Ectodermal cell (in vitro differentiated cells): ENCODE measurements at regions not wholly inside any gene's neighbourhood (a gene's known extent, or its start where the extent isn't known, plus 50 kb on each side); places are given as distances from the start of the nearest gene placed in this dataset.

Experiments
- H3K27ac ChIP-seq: 2 replicates; pipeline ENCODE4 v1.7.0; 2013; ENCODE audit warnings: mild to moderate bottlenecking, low read depth, low read length; ENCODE audit not compliant: insufficient read depth, poor library complexity, severe bottlenecking
- H3K27me3 ChIP-seq: 2 replicates; pipeline ENCODE4 v1.7.0; 2013; ENCODE audit warnings: mild to moderate bottlenecking, low read length; ENCODE audit not compliant: insufficient read depth, control insufficient read depth, poor library complexity, severe bottlenecking
- H3K36me3 ChIP-seq: one replicate; pipeline ENCODE4 v1.7.0; 2013; ENCODE audit warnings: low read length; ENCODE audit not compliant: control insufficient read depth, insufficient read depth
- H3K4me1 ChIP-seq: one replicate; pipeline ENCODE4 v1.7.0; 2013; ENCODE audit warnings: low read length; ENCODE audit not compliant: control insufficient read depth, insufficient read depth
- H3K4me3 ChIP-seq: 2 replicates; pipeline ENCODE4 v1.7.0; 2013; ENCODE audit warnings: low read depth, low read length, control low read depth; ENCODE audit not compliant: insufficient read depth
- H3K9me3 ChIP-seq: 2 replicates; pipeline ENCODE4 v1.7.0; 2013; ENCODE audit warnings: mild to moderate bottlenecking, low read length, moderate library complexity; ENCODE audit not compliant: control insufficient read depth
- WGBS, 2 experiments: methylation state at CpG; one replicate each; pipeline ENCODE4 v1.1.7; 2013; ENCODE audit warnings: missing lambda C conversion rate in 2 of 2; 5-methylcytosine and 5-hydroxymethylcytosine counted together

GRCh38 chr10:4596951-4597350, 229.1 kb upstream of the AKR1E2 start:
- Histone ChIP-seq H3K4me3 (no peak overlapping the region), H3K36me3 (no peaks in the 10 kb centered on the region), H3K9me3 (no peaks in the 10 kb centered on the region), H3K27me3 (no peaks in the 10 kb centered on the region), H3K4me1 (no peaks in the 10 kb centered on the region), H3K27ac (no peak overlapping the region)
- WGBS, 2 experiments, result no CpG with 5 or more reads among the region's 1 CpG

- WGBS, 2 experiments, result 92 to 98% methylated on average over 3 to 4 of the region's 4 CpGs
Measured at GRCh38 chr10:4595719-4596319, 230.2 kb upstream of the AKR1E2 start.

DNA sequence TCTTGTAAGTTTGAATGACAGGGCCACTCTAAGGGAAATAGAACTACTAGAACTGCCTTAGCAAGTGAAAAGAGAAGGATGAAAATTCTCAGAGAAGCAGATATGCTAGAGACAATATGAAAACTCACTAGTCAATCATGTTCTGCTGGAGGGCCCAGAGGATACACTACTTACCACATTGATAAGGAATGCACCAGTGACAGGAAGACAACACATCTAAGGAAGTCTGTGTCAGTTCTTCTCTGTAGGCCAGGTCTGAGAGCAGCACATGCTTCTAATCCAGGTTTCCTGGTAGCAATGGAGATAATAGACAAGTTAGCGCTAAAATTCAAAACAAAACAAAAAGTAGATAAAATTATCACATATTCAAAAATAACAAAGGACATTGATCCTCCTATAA, 235.2 kb upstream of the AKR1E2 start:
- H3K27me3 ChIP-seq, result no peaks in the 10 kb centered on the region
- H3K27ac ChIP-seq, result no peak overlapping the region
- no peaks in the 10 kb centered on the region for H3K36me3 ChIP-seq
- H3K4me1 ChIP-seq, result no peaks in the 10 kb centered on the region
- whole genome bisulfite sequencing, 2 experiments, result 89 to 100% methylated on average over 1 of the region's 1 CpG
- H3K4me3 ChIP-seq, result no peak overlapping the region
- no peaks in the 10 kb centered on the region for H3K9me3 ChIP-seq

More at GRCh38 chr10:4595719-4596319, 230.2 kb upstream of the AKR1E2 start:
- H3K4me1 ChIP-seq, result no peaks in the 10 kb centered on the region
- no peaks in the 10 kb centered on the region for H3K9me3 ChIP-seq
- H3K27ac ChIP-seq, result no peak overlapping the region
- H3K4me3 ChIP-seq, result no peak overlapping the region
- no peaks in the 10 kb centered on the region for H3K36me3 ChIP-seq
- no peaks in the 10 kb centered on the region for H3K27me3 ChIP-seq

GRCh38 chr10:4588824-4589223, 237.2 kb upstream of the AKR1E2 start:
- Histone ChIP-seq H3K4me1 (no peaks in the 10 kb centered on the region), H3K27ac (no peak overlapping the region), H3K4me3 (no peak overlapping the region), H3K36me3 (no peaks in the 10 kb centered on the region), H3K9me3 (no peaks in the 10 kb centered on the region), H3K27me3 (no peaks in the 10 kb centered on the region)
- WGBS, 2 experiments, result 94 to 97% methylated on average over 2 to 3 of the region's 3 CpGs

DNA sequence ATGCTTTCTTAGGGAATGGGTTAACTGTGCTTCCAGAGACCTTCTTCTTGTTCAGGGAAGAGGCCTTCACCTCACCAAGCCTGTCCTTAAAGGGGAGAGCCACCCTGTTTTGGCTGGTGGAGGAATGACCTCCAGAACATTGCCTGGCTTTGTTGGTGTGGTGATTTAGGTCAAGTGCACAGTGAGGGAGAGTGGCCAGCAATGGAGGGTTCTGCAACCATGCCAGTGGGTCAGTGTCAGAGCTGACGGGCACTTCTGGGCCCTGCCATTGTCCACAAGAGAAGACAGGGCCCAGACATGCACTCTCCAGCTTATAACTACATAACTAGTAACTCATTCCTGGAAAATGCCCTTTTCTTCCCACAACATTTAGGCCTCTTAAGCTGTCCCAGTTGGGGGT, 238.5 kb upstream of the AKR1E2 start:
- Histone ChIP-seq H3K4me3 (no peak overlapping the region), H3K4me1 (no peaks in the 10 kb centered on the region), H3K27me3 (no peaks in the 10 kb centered on the region), H3K36me3 (no peaks in the 10 kb centered on the region), H3K9me3 (no peaks in the 10 kb centered on the region), H3K27ac (no peak overlapping the region)
- WGBS, 2 experiments, result 94 to 95% methylated on average over 1 of the region's 1 CpG

DNA sequence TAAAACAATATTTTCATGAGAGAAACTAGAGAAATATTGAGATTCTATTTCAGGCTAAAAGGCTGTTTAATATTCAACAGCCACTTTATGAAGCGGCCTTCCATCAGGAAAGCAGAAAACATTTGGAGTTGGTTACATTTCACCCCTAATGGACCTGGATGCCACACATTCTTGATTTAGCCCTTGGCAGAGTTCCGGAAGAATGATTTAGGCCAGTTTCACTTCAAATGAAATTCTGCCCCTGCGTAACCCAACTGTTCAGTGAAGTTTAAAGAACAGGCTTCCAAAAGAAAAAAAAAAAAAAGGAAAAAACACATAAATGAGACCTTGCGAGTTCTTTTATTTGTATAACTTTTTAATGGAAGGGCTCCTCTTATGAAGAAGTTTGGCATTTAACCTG, 239.2 kb upstream of the AKR1E2 start:
- WGBS, 2 experiments, result 96 to 100% methylated on average over 4 of the region's 4 CpGs
- Histone ChIP-seq H3K4me3 (no peak overlapping the region), H3K9me3 (no peaks in the 10 kb centered on the region), H3K36me3 (no peaks in the 10 kb centered on the region), H3K27me3 (no peaks in the 10 kb centered on the region), H3K4me1 (no peaks in the 10 kb centered on the region), H3K27ac (no peak overlapping the region)

DNA sequence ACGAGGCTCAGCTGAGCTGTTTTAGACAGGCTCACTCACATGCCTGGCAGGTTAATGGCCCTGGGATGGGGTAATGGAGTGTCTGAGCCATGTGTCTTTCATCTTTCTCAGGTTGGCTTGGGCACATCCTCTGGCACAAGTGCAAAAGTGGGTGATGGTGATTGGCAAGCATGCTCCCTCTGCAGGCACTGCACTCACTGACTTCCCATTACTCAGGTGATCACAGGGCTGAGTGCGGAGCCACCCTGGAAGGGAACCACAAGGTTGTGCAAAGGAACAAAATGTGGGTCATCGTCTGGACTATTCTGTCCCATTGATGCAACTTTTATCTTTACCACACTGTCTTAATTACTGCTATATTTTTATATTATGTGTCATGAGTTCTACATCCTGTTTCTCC, 244.1 kb upstream of the AKR1E2 start:
- WGBS, 2 experiments, result 91 to 92% methylated on average over 3 of the region's 3 CpGs
- Histone ChIP-seq H3K36me3 (no peaks in the 10 kb centered on the region), H3K4me3 (no peak overlapping the region)

DNA sequence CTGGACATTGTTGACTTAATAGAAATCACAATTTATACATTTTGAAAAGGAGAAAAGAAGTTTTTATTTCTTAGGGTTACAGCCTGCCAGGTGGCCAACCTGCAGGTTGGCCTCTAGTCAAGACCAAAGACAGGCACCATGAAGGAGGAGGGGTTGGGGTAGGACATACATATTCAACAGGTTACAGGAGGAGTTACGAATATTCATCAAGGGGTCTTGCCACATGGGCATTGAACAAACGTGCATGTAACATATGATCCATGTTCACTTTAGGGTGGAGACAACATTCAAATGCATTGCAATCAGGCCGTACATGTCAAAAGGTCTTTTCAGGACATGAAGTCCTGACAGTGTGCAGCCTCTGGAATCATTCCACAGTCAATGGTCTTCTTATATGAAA, 246.2 kb upstream of the AKR1E2 start:
- Histone ChIP-seq H3K36me3 (no peaks in the 10 kb centered on the region), H3K27ac (no peak overlapping the region), H3K9me3 (no peaks in the 10 kb centered on the region), H3K27me3 (no peaks in the 10 kb centered on the region), H3K4me1 (no peaks in the 10 kb centered on the region), H3K4me3 (no peak overlapping the region)
- WGBS, 2 experiments, result 90 to 95% methylated on average over 3 of the region's 3 CpGs

More for the DNA sequence above, 244.1 kb upstream of the AKR1E2 start:
- H3K4me1 ChIP-seq, result no peaks in the 10 kb centered on the region
- H3K9me3 ChIP-seq, result no peaks in the 10 kb centered on the region
- H3K27ac ChIP-seq, result no peak overlapping the region
- H3K27me3 ChIP-seq, result no peaks in the 10 kb centered on the region

DNA sequence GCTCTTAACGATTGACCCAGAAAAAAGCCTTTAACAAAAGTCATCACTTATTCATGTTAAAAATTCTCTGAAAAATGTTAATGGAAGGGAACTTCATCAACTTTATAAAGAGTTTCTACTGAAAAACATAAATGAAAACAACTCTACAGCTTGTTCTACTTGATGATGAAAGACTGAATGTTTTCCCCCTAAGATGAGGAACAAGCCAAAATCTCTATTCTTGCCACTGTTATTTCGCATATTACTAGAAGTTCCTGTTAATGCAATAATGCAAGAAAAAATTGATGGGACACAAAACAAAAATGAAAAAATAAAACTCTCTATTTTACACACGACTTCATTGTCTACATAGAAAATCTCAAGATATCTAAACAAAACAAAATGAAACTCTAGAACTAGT, 249.8 kb upstream of the AKR1E2 start:
- no peaks in the 10 kb centered on the region for H3K27me3 ChIP-seq
- H3K4me3 ChIP-seq, result no peak overlapping the region
- no peaks in the 10 kb centered on the region for H3K9me3 ChIP-seq
- 90% methylated on average over 3 of the region's 3 CpGs; no CpG with 5 or more reads in 1 of the 2 experiments for WGBS, 2 experiments
- no peaks in the 10 kb centered on the region for H3K4me1 ChIP-seq
- H3K27ac ChIP-seq, result no peak overlapping the region
- no peaks in the 10 kb centered on the region for H3K36me3 ChIP-seq

GRCh38 chr10:4569151-4569550, 256.9 kb upstream of the AKR1E2 start:
- 90 to 94% methylated on average over 3 of the region's 3 CpGs for WGBS, 2 experiments
- Histone ChIP-seq H3K36me3 (no peaks in the 10 kb centered on the region), H3K27ac (no peak overlapping the region), H3K4me1 (no peaks in the 10 kb centered on the region), H3K4me3 (no peak overlapping the region), H3K27me3 (no peaks in the 10 kb centered on the region), H3K9me3 (no peaks in the 10 kb centered on the region)

- Histone ChIP-seq H3K36me3 (no peaks in the 10 kb centered on the region), H3K9me3 (no peaks in the 10 kb centered on the region), H3K27me3 (no peaks in the 10 kb centered on the region), H3K27ac (no peak overlapping the region), H3K4me3 (no peak overlapping the region), H3K4me1 (no peaks in the 10 kb centered on the region)
- 80 to 96% methylated on average over 4 of the region's 4 CpGs for WGBS, 2 experiments
Measured at GRCh38 chr10:4568731-4569130, 257.3 kb upstream of the AKR1E2 start.
